ENCODE measurements at regions not wholly inside any gene's neighbourhood (a gene's known extent, or its start where the extent isn't known, plus 50 kb on each side); places are given as distances from the start of the nearest gene placed in this dataset.

GRCh38 chr13:104196611-104197010 is 1130.4 kb upstream of the SLC10A2 start:
- DNase-seq (ENCODE audit: low read depth in 2 of 3, low spot score in 2 of 3), result no peak

- DNase-seq (ENCODE audit: low read depth in 2 of 3, low spot score in 2 of 3), result no peak
Measured at GRCh38 chr13:104181526-104182231, 1115.5 kb upstream of the SLC10A2 start.

GRCh38 chr13:104170980-104171555 is 1104.9 kb upstream of the SLC10A2 start:
- no peak for DNase-seq (ENCODE audit: low read depth in 2 of 3, low spot score in 2 of 3)

- DNase-seq (ENCODE audit: low read depth in 2 of 3, low spot score in 2 of 3), result no peak
Measured at GRCh38 chr13:104163866-104164630, 1097.8 kb upstream of the SLC10A2 start.

- DNase-seq (ENCODE audit: low read depth in 2 of 3, low spot score in 2 of 3), result no peak
Measured at GRCh38 chr13:104160536-104160935, 1094.3 kb upstream of the SLC10A2 start.

GRCh38 chr13:104143760-104144416 is 1077.7 kb upstream of the SLC10A2 start:
- DNase-seq (ENCODE audit: low read depth in 2 of 3, low spot score in 2 of 3), result no peak

GRCh38 chr13:104140552-104140951 is 1074.3 kb upstream of the SLC10A2 start:
- DNase-seq (ENCODE audit: low read depth in 2 of 3, low spot score in 2 of 3), result no peak

- no peak for DNase-seq (ENCODE audit: low read depth in 2 of 3, low spot score in 2 of 3)
Measured at GRCh38 chr13:104137416-104137815, 1071.2 kb upstream of the SLC10A2 start.

- no peak for DNase-seq (ENCODE audit: low read depth in 2 of 3, low spot score in 2 of 3)
Measured at GRCh38 chr13:104132849-104133248, 1066.6 kb upstream of the SLC10A2 start.

GRCh38 chr13:104114101-104114500 is 1047.9 kb upstream of the SLC10A2 start:
- DNase-seq (ENCODE audit: low read depth in 2 of 3, low spot score in 2 of 3), result no peak

GRCh38 chr13:104111031-104111430 is 1044.8 kb upstream of the SLC10A2 start:
- no peak for DNase-seq (ENCODE audit: low read depth in 2 of 3, low spot score in 2 of 3)

GRCh38 chr13:104106705-104107393 is 1040.6 kb upstream of the SLC10A2 start:
- no peak for DNase-seq (ENCODE audit: low read depth in 2 of 3, low spot score in 2 of 3)

- DNase-seq (ENCODE audit: low read depth in 2 of 3, low spot score in 2 of 3), result no peak
Measured at GRCh38 chr13:104105418-104106355, 1039.5 kb upstream of the SLC10A2 start.

- DNase-seq (ENCODE audit: low read depth in 2 of 3, low spot score in 2 of 3), result no peak
Measured at GRCh38 chr13:104099750-104100149, 1033.5 kb upstream of the SLC10A2 start.

GRCh38 chr13:104098421-104098820 is 1032.2 kb upstream of the SLC10A2 start:
- no peak for DNase-seq (ENCODE audit: low read depth in 2 of 3, low spot score in 2 of 3)

GRCh38 chr13:104086759-104087158 is 1020.5 kb upstream of the SLC10A2 start:
- DNase-seq (ENCODE audit: low read depth in 2 of 3, low spot score in 2 of 3), result no peak

- DNase-seq (ENCODE audit: low read depth in 2 of 3, low spot score in 2 of 3), result no peak
Measured at GRCh38 chr13:104086210-104086609, 1020.0 kb upstream of the SLC10A2 start.

GRCh38 chr13:104085611-104086010 is 1019.4 kb upstream of the SLC10A2 start:
- no peak for DNase-seq (ENCODE audit: low read depth in 2 of 3, low spot score in 2 of 3)

GRCh38 chr13:104074326-104074725 is 1008.1 kb upstream of the SLC10A2 start:
- DNase-seq (ENCODE audit: low read depth in 2 of 3, low spot score in 2 of 3), result no peak

GRCh38 chr13:104071806-104072205 is 1005.6 kb upstream of the SLC10A2 start:
- DNase-seq (ENCODE audit: low read depth in 2 of 3, low spot score in 2 of 3), result no peak
